HL-60 (cell line): ENCODE measurements at regions not wholly inside any gene's neighbourhood (a gene's known extent, or its start where the extent isn't known, plus 50 kb on each side); places are given as distances from the start of the nearest gene placed in this dataset.

Source experiments
- GABPA ChIP-seq: IDR thresholded peaks from 2 replicates; pipeline ENCODE4 v1.6.1; 2012; ENCODE audit warnings: low read depth
- POLR2AphosphoS5 ChIP-seq: IDR thresholded peaks from 2 replicates; pipeline ENCODE4 v1.6.1; 2012; ENCODE audit warnings: low read depth
- REST ChIP-seq: IDR thresholded peaks from 2 replicates; pipeline ENCODE4 v1.6.1; 2012; ENCODE audit warnings: low read depth; ENCODE audit not compliant: insufficient replicate concordance
- TF ChIP-seq, protein P1 (sequence below): IDR thresholded peaks from one replicate; pipeline ENCODE4 v1.5.1; 2011; ENCODE audit warnings: low read length, control low read depth, inconsistent platforms; ENCODE audit not compliant: insufficient read depth

GRCh38 chr6:140917911-140918310, 1214.8 kb upstream of the GJE1 start:
- TF ChIP-seq, protein P1, sequence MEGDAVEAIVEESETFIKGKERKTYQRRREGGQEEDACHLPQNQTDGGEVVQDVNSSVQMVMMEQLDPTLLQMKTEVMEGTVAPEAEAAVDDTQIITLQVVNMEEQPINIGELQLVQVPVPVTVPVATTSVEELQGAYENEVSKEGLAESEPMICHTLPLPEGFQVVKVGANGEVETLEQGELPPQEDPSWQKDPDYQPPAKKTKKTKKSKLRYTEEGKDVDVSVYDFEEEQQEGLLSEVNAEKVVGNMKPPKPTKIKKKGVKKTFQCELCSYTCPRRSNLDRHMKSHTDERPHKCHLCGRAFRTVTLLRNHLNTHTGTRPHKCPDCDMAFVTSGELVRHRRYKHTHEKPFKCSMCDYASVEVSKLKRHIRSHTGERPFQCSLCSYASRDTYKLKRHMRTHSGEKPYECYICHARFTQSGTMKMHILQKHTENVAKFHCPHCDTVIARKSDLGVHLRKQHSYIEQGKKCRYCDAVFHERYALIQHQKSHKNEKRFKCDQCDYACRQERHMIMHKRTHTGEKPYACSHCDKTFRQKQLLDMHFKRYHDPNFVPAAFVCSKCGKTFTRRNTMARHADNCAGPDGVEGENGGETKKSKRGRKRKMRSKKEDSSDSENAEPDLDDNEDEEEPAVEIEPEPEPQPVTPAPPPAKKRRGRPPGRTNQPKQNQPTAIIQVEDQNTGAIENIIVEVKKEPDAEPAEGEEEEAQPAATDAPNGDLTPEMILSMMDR: no peak
- TF ChIP-seq POLR2AphosphoS5 (no peak), REST (no peak), GABPA (no peak)
